ENCODE measurements at regions not wholly inside any gene's neighbourhood (a gene's known extent, or its start where the extent isn't known, plus 50 kb on each side); places are given as distances from the start of the nearest gene placed in this dataset.

DNA sequence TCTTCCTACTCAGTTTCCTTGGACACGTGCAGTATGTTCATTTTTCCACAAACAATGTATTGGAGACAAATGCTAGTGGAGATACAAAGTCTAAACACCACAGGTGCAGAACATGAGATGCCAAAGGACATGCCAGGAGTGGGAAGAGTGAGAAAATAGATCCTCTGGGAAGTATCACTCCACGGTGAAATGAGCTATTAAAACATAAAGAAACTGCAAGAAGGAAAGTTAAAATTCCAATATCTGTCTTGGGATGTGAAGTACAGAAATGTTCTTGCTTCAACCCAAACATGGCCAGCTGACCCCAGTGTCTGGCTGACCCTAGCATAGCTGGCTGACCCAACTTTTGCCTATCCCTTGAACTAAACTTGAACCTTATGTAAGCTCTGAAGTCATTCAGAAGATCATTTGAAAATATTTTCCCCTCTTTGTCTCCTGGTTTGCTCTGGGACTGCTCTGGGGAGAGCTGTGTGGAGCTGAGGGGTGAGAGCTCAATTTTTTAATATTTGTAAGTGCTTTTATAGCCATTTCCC, 59.5 kb downstream of the FZD1 start:
- in situ Hi-C loops (cut with MboI; ENCODE audit: low pct_unique_long_range_greater_than_20kb, low sequenced_read_pairs): no loop called here
- DNase-seq: no peak

DNA sequence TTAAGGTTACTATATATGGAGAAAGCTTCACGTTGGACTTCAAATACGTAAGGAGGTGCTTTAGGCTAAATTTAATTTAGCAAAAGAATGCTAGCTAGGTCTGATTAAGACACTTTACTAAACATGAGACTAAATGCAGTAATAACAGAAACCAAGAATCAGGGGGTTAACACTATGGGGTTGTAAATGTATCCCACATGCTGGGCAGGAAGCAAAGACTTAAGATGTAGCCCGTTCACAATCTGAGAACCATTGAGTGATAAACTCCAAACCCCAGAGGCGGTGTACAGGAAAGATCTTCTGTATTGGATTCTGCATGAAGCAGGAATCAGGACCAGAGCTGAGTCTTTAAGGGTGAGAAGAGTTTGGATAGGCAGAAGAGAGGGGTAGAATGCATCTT, 60.4 kb downstream of the FZD1 start:
- DNase-seq: no peak
- in situ Hi-C loops (cut with MboI; ENCODE audit: low pct_unique_long_range_greater_than_20kb, low sequenced_read_pairs): no loop called here

DNA sequence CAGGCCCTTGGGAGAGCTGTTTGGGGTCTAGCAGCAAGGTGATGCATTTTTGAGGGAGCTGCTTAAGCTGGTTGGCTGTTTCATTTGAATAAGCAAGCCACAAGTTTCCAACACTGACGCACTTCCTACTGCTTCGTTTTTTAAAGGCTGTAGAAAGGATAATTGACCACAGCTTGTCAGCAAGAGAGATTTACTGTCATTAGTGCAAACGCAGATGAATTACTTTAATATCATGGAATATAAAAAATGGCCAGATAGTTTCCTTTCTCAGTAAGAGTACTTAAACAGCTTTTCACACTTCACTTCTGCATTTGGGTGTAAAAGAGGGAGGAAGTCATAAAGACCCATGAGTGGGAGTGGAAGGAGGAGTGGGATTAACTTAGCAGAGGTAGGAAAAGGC, 61.5 kb downstream of the FZD1 start:
- peak; percentile 74 for DNase-seq
- in situ Hi-C loops (cut with MboI; ENCODE audit: low pct_unique_long_range_greater_than_20kb, low sequenced_read_pairs): no loop called here

DNA sequence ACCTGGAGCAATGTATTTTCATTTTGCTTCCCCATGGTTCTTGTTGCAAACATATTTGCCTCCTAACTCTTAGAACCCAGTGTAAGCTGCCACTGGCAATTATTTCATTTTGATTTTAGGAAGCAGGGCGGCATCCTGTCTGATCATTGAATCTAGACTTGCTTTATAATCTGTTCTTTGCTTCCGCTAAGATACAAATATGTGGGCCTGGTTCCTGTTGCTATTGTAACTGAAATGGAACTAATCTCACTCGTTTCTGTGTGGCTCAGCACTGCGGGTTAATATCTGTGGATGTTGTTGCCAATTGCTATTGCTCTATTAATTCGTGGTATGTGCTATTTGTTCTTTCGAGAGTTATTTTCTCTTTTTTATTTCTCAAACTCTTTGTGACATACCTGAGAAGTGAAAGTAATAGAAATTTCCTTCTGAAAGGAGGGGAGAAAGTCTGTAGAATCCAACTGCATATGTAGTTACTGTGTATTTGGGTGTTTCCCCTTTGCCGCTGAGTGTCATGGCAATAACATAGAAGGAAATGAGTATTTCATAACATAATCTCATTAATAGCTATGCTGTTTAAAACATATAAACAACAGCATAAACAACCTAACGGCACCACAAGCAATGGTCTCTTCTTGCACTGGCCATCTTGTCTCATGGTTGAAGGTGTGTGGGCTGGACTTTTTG, 62.4 kb downstream of the FZD1 start:
- DNase-seq: peak; percentile 14
- in situ Hi-C loops (cut with MboI; ENCODE audit: low pct_unique_long_range_greater_than_20kb, low sequenced_read_pairs): no loop called here

DNA sequence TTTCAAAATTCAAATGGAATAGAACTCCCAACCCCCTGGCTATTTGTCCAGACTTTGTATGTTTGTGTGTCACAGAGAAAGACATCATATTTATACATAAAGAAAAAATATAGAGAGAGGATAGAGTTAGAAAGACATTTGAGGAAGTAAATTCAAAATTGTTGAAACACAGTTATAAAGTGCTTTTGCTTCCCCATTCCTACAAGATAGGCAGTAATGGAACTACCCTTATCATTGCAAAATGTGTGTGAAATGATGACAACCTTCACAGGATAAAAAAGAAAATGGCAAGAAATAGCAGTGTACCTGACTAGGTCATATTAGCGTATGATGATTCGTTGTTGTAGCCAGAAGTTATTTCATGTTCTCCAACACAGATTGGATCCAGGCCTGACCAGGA, 63.1 kb downstream of the FZD1 start:
- DNase-seq: peak; percentile 40

DNA sequence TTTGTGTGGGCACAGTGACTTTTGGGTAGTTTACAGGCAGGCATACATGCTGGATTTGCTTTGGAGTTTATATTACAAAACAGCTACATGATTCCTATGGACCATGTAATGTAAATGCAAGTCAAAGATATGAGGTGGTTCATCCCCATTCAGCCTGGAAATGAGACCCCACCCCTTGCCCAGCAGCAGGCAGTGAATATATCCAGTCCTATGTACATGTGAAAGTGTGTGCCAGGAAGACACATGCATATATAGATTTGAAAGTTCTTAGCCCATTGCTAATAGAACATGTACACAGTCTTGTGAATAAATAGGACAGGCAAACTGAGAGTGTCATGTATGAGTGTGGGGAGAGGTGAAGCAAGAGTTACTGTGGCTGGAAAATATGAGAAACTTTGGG, 65.3 kb downstream of the FZD1 start:
- in situ Hi-C loops (cut with MboI; ENCODE audit: low pct_unique_long_range_greater_than_20kb, low sequenced_read_pairs): no loop called here
- no peak for DNase-seq

More for the DNA sequence above, 63.1 kb downstream of the FZD1 start:
- in situ Hi-C loops (cut with MboI; ENCODE audit: low pct_unique_long_range_greater_than_20kb, low sequenced_read_pairs): no loop called here

DNA sequence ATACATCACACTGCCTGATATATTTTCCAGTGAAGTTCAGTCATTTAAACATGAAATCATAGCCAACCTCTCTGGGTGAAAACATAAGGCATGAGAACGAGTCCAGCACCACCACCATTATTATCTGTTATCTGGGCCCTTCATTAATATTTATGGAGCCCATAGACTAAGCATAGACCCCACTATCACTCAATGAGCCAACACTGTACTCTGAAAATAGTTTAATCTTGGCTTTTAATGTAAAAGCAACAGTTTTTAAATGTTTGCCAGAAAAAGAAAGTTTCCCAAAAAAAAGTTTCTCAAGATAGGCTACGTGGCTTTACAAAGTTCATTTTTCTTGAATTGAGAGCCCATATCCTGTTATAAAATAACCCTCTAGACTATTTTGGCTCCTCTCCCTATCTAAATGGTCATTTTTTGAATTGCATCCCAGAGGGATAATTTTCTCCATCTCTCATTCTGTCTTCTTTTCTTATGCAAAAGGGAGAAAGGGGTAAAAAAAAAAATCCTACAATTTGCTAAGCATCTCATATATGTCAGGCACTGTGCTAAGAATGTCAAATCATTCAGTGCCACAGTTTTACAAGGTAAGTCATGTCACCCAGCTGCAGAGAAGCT, 66.1 kb downstream of the FZD1 start:
- in situ Hi-C loops (cut with MboI; ENCODE audit: low pct_unique_long_range_greater_than_20kb, low sequenced_read_pairs): no loop called here

DNA sequence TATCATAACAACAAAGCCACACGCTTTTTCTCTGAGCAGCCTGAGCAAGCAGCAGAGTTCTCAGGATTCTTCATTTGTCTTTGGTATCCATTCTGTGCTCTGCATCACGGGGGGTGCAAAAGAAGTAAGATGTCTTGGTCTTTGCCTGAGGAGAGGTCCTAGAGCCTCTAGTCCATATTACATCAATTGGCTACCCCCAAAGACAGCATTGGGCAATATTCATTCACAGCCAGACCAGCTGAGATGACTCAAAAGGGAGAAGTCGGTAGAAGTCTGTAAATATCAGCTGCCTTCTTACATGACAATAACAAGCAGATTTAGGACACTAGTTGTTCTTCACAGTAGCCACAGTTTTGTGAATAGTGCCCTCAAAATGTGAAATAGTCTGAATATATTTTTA, 66.6 kb downstream of the FZD1 start:
- DNase-seq: no peak
- in situ Hi-C loops (cut with MboI; ENCODE audit: low pct_unique_long_range_greater_than_20kb, low sequenced_read_pairs): no loop called here

More for the DNA sequence above, 66.1 kb downstream of the FZD1 start:
- DNase-seq: no peak

DNA sequence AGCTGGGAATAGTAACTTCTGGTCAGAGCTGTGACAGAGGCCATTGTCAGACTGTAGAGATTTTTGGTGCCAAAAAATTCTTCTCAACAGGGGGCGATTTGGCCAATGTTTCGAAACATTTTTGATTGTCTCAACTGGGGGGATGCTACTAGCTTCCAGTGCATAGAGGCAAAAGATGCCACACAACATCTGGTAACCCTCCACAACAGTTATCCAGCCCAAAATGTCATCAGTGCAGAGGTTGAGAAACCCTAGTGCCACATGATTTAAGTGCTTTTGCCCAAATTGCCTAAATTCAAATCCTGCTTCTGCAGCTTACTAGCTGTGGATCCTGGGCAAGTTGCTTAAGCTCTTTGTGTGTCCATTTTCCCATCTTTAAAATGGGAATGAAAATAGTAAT, 71.9 kb downstream of the FZD1 start:
- in situ Hi-C loops (cut with MboI; ENCODE audit: low pct_unique_long_range_greater_than_20kb, low sequenced_read_pairs): no loop called here

DNA sequence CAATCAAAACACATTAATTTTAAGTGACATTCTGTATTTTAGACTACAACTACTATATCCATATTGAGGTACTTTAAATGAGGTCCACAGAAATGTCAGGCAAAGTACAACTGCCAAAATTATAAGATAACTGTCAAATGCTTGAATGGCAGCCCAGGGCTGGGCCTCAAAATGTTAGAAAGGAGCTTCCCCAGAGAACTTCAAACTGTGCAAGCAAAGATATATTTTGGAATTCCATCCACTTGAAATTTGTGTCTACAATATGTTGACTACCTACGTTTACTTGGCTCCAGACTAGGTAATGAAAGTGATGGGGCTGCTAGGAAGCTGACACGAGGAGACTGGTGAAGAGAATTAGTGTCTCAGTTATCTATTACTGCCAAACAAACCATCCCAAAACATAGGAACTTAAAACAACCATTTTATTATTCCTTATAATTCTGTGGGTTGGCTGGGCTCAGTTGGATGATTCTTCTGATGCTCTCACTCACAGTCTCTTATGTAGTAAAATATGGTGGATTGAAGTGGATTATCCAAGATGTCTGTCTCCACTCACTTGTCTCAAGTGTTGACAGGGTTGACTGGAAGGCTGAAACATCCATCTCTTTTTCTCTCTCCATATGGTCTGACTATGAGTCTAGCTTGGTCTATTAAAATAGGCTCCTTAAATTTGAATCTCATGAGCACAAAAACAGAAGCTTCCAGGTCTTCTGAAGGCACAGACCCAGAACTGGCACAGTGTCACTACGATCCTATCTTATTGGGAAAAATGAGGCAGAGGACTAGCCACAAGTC, 74.2 kb downstream of the FZD1 start:
- no peak for DNase-seq
- in situ Hi-C loops (cut with MboI; ENCODE audit: low pct_unique_long_range_greater_than_20kb, low sequenced_read_pairs): no loop called here

More for the DNA sequence above, 71.9 kb downstream of the FZD1 start:
- no peak for DNase-seq

DNA sequence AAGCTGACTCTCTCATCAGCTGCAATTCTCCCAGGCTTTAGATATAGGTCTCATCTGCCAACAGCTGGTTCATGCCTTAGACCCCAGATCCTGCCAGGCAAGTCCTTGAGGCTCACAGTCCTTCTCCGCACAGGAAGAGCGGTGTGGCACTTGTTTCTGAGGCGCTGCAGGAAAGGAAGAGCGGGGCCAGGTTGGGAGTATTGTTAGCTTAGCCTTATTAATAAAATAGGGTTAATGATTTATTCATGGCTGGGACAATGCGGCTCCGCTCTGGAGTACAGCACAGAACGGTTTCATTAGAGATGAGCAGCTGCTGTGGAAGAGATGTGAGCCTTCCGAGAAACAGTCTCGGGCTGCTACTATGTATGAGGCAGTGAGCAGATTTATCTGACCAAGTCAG, 78.1 kb downstream of the FZD1 start:
- no peak for DNase-seq
- in situ Hi-C loops (cut with MboI; ENCODE audit: low pct_unique_long_range_greater_than_20kb, low sequenced_read_pairs): no loop called here

DNA sequence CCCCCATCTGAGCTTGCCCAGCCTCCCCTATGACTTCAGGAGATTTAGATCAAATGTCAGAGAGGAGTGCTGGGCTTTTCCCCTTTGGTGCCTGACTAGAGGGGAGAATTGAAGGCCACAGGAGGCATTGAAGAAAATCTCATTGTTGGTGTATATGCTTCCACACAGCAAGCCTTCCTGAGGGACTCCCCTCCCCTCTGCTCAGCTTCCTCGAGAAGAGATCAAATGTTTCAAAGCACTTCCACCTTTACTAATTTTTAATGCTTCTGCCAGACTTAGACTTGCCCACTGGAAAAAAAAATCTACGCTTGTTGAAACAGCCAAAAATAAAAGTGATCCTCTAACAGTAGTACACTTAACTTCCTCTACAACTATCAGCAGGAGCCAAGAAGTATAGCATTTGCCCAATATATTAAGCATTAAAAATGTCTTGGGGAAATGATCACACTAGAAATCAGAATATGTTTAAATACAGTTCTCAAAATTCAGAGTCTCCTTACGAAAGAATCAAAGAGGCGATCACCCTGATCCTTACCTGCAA, 79.3 kb downstream of the FZD1 start:
- in situ Hi-C loops (cut with MboI; ENCODE audit: low pct_unique_long_range_greater_than_20kb, low sequenced_read_pairs): no loop called here
- DNase-seq: no peak

DNA sequence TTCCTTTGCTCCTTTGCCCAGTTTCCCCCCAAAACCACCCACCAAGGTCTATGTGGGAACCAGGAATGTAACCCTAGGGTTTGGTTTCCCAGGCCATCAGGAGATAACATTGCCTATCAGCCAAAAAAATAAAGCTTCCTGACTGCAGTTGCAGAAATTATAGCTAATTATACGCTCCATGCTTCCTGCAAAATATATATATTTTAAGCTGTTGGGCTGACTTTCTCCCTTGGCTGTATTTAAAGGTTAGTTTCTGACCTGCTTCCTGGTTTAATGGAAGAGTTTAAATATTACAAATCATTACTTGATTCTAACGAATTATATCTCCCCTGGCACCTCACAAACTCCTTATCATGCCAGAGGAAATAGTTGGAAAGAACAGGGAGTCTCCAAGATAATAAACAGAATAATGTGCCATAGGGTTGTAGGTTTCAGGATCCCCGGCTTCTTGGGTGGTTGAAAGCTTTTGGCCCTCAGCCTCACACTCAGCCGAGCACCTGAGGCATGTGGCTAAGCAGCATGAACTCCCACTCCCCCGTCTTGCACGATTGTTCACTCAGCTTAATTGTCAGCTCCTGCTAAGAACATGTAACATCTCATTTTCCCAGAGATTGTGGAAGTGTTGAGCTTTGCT, 79.9 kb downstream of the FZD1 start:
- in situ Hi-C loops (cut with MboI; ENCODE audit: low pct_unique_long_range_greater_than_20kb, low sequenced_read_pairs): no loop called here

DNA sequence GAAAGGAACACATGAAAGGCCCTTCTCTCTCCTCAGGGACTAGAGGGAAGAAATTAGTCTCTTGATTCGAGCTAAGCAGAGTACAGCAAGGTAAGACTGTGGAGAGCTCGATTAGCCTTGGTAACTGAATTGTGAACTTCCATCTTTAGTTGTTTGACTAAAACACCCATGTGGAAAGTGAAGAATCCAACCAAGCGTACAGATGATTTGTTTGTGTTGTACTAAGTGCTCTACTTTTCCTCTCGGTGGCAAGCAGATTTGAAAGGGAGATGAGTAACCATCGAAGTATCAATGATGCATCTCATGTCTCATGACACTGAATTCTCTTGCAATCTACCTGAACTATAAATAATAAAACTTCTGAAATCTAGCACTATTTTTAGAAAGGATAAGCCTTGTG, 80.7 kb downstream of the FZD1 start:
- in situ Hi-C loops (cut with MboI; ENCODE audit: low pct_unique_long_range_greater_than_20kb, low sequenced_read_pairs): no loop called here
- no peak for DNase-seq

More for the DNA sequence above, 79.9 kb downstream of the FZD1 start:
- no peak for DNase-seq

DNA sequence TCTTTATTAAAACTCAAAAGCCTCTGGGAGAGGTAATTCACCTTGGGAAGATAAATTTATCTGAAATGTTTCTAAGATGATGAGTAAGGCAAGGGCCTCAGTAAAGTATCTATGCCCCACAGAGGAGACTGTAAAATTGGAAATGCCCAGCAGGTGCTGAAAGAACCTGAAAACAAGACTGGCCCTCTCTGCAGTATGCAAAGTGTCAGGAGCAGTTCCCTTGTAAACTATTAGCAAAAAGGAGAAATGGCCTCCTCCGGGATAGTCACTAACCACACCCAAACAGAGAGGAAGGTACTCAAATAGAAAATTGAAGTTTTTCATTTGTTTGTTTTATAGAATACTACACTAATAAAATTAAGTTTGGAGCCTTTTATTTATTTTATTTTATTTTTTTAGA, 81.2 kb downstream of the FZD1 start:
- in situ Hi-C loops (cut with MboI; ENCODE audit: low pct_unique_long_range_greater_than_20kb, low sequenced_read_pairs): no loop called here
- no peak for DNase-seq

DNA sequence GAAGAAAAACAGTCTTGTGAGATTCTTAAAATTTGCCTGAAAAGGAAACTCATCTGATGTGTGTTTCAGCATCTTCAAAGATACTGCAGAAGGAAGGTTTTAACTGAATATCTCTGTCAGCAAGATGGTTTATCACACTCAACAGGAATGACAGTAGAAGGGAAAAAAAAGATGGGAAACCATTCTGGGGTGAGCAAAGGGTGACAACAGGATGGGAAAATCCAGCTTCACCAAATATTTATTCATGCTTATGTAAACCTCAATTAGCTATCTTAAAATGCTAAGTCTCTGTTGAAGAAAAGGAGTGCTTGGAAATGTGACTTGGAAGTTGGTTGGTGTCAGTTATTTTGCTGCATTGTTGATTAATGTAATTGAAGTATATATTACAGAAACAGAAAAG, 82.2 kb downstream of the FZD1 start:
- in situ Hi-C loops (cut with MboI; ENCODE audit: low pct_unique_long_range_greater_than_20kb, low sequenced_read_pairs): no loop called here

DNA sequence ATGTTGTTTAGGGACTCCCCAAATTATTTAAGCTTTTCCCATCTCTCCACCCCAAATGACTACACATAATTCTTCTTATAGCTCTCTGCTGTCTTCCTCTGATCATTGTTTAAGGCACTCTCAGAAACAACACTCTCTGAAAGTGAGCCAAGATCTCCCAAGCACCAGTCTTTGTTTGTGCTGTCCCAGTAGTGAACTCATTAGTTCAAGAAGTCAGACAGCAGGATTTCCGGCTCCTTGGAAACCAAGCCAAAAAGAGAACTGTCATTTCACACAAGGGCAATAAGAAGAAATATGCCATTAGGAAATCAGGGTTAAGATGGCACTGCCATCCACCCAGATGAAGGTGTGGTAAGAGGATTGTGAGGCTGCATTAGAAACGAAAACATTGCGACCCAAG, 83.1 kb downstream of the FZD1 start:
- in situ Hi-C loops (cut with MboI; ENCODE audit: low pct_unique_long_range_greater_than_20kb, low sequenced_read_pairs): no loop called here
- no peak for DNase-seq

More for the DNA sequence above, 82.2 kb downstream of the FZD1 start:
- no peak for DNase-seq

DNA sequence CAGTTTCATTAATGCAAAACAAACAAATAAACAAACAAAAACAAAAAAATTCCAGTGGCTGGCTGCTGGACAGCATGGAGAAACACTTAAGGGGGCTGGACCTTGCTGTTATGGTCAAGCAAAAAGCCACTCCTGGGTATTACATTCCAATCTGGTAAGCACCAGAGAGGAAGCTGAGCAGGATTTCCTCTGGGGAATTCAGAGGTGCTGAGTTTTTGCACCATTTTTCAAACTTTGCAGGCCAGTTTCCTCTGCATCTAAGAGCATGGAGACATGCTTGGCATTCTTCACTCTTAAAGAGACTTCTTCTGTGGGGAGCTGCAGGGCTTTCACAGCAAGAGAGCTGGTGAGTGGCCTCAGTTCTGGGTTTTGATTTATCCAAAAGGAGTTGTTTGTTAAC, 84.5 kb downstream of the FZD1 start:
- DNase-seq: no peak
- in situ Hi-C loops (cut with MboI; ENCODE audit: low pct_unique_long_range_greater_than_20kb, low sequenced_read_pairs): no loop called here

DNA sequence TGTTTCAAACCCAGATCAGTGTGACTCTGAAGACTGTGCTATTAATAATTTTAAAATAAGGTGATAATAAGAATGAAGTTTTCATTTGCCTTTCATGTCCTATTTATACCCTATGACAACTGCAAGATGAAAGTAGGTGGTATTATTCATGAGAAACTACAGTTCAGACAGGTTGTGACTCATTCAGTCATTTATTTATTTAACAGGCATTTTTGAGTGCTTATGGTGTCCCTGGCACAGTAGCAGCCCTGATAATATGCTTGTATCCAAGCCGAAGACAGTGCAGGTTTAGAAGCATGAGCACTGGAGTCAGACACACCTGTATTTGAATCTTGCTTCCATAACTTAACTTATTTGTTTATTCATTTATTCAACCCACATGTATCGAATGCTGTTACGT, 87.1 kb downstream of the FZD1 start:
- in situ Hi-C loops (cut with MboI; ENCODE audit: low pct_unique_long_range_greater_than_20kb, low sequenced_read_pairs): no loop called here
- DNase-seq: no peak

All from KBM-7 (cell line).